H1 (cell line): ENCODE measurements at regions not wholly inside any gene's neighbourhood (a gene's known extent, or its start where the extent isn't known, plus 50 kb on each side); places are given as distances from the start of the nearest gene placed in this dataset.

Source experiments
- CTCF ChIA-PET: fragments of 300-600 bp; sonication (Branson Sonifier 250); formaldehyde crosslinking; loops from one replicate; lab custom pipeline; 2021; ENCODE audit not compliant: partially characterized antibody; lab: Charles Lee
- POLR2A ChIA-PET: fragments of 300-600 bp; sonication (Branson Sonifier 250); formaldehyde crosslinking; loops from one replicate; lab custom pipeline; 2021; ENCODE audit warnings: inconsistent platforms; ENCODE audit not compliant: partially characterized antibody; lab: Charles Lee
- DNase-seq, 2 experiments: peaks; one replicate each; pipeline versions ENCODE4 v3.0.0 to v3.0.0-alpha.2; 2010 to 2022; ENCODE audit warnings: low spot score in 2 of 2, low read depth in 1 of 2, mixed read lengths in 1 of 2
- FAIRE-seq: peaks from 2 replicates; lab custom pipeline; 2011; peaks lifted over from hg19 to GRCh38; lab: Jason Lieb, UNC
- H2AFZ ChIP-seq: 2 replicates; pipeline ENCODE4 v1.8.1; 2012; ENCODE audit warnings: low read length, inconsistent platforms
- H2AK5ac ChIP-seq: 2 replicates; pipeline ENCODE4 v1.6.1; 2013; ENCODE audit warnings: low read depth, low read length
- H2BK120ac ChIP-seq: replicated peaks from 2 replicates; pipeline ENCODE3; 2013; ENCODE audit warnings: low read depth, low read length, inconsistent platforms
- H2BK12ac ChIP-seq: 2 replicates; pipeline ENCODE4 v1.6.1; 2013; ENCODE audit warnings: low read depth, low read length
- H2BK15ac ChIP-seq: 2 replicates; pipeline ENCODE4 v1.6.1; 2013; ENCODE audit warnings: low read length
- H2BK20ac ChIP-seq: 2 replicates; pipeline ENCODE4 v1.6.1; 2013; ENCODE audit warnings: low read length
- H2BK5ac ChIP-seq: 2 replicates; pipeline ENCODE4 v1.6.1; 2013; ENCODE audit warnings: low read depth, low read length
- H3K14ac ChIP-seq: 2 replicates; pipeline ENCODE4 v1.6.1; 2013; ENCODE audit warnings: inconsistent platforms; ENCODE audit not compliant: insufficient read length
- H3K18ac ChIP-seq: 2 replicates; pipeline ENCODE4 v1.6.1; 2013; ENCODE audit warnings: low read length; ENCODE audit errors: extremely low read depth
- H3K23ac ChIP-seq: 2 replicates; pipeline ENCODE4 v1.6.1; 2013; ENCODE audit warnings: inconsistent platforms; ENCODE audit not compliant: insufficient read length
- H3K23me2 ChIP-seq: 2 replicates; pipeline ENCODE4 v1.6.1; 2013; ENCODE audit warnings: low read depth, low read length
- H3K27ac ChIP-seq: 2 replicates; pipeline ENCODE4 v1.6.1; 2011; ENCODE audit warnings: low read depth, low read length, inconsistent platforms
- H3K27me3 ChIP-seq, 4 experiments: replicated peaks in 1 of 4; 1 replicate in 1 of 4; 2 replicates in 3 of 4; pipeline versions ENCODE4 v1.6.1 to v1.8.1; 2011 to 2013; ENCODE audit warnings: low read length in 3 of 4, mild to moderate bottlenecking in 3 of 4, inconsistent platforms in 2 of 4, mixed read lengths in 2 of 4, moderate library complexity in 1 of 4; ENCODE audit not compliant: control insufficient read depth in 3 of 4, insufficient read depth in 3 of 4; ENCODE audit errors: extremely low read depth in 1 of 4
- H3K36me3 ChIP-seq, 4 experiments: 2 replicates each; pipeline versions ENCODE4 v1.6.1 to v1.8.1; 2011 to 2013; ENCODE audit warnings: mild to moderate bottlenecking in 4 of 4, low read length in 3 of 4, moderate library complexity in 2 of 4, control low read depth in 1 of 4, inconsistent platforms in 1 of 4; ENCODE audit not compliant: insufficient read depth in 4 of 4, control insufficient read depth in 2 of 4
- H3K4ac ChIP-seq: replicated peaks from 2 replicates; pipeline ENCODE3; 2013; ENCODE audit warnings: low read length, low read depth, mixed read lengths, inconsistent platforms; ENCODE audit not compliant: insufficient read length
- H3K4me1 ChIP-seq, 4 experiments: replicated peaks in 1 of 4; 1 replicate in 1 of 4; 2 replicates in 3 of 4; pipeline versions ENCODE4 v1.6.1 to v1.8.1; 2011 to 2013; ENCODE audit warnings: low read length in 3 of 4, inconsistent platforms in 2 of 4, mixed read lengths in 1 of 4; ENCODE audit not compliant: insufficient read depth in 4 of 4, control insufficient read depth in 3 of 4
- H3K4me2 ChIP-seq, 2 experiments: 2 replicates each; pipeline versions ENCODE4 v1.6.1 to v1.8.1; 2011 to 2013; ENCODE audit warnings: low read depth in 2 of 2, low read length in 2 of 2, control low read depth in 1 of 2, inconsistent platforms in 1 of 2, mild to moderate bottlenecking in 1 of 2; ENCODE audit not compliant: insufficient read depth in 1 of 2
- H3K4me3 ChIP-seq, 4 experiments: fragments of 200-600, 300-600 bp in 1 of 4; sonication (generic), shearing (Covaris generic), sonication (Bioruptor Twin) in 1 of 4; 2 replicates each; pipeline versions ENCODE4 v1.5.1 to v1.8.1; 2011 to 2016; ENCODE audit warnings: low read length in 4 of 4, low read depth in 3 of 4, control low read depth in 2 of 4, inconsistent platforms in 2 of 4, mild to moderate bottlenecking in 2 of 4, mixed read lengths in 1 of 4, moderate library complexity in 1 of 4; ENCODE audit not compliant: insufficient read depth in 2 of 4; ENCODE audit errors: extremely low read depth in 1 of 4
- H3K56ac ChIP-seq: replicated peaks from 2 replicates; pipeline ENCODE3; 2013; ENCODE audit warnings: low read depth, mild to moderate bottlenecking, mixed read lengths, low read length, inconsistent platforms; ENCODE audit not compliant: insufficient read length
- H3K79me1 ChIP-seq: 2 replicates; pipeline ENCODE4 v1.6.1; 2013; ENCODE audit warnings: low read depth, low read length, control low read depth
- H3K79me2 ChIP-seq, 2 experiments: 2 replicates each; pipeline versions ENCODE4 v1.6.1 to v1.8.1; 2012 to 2013; ENCODE audit warnings: low read length in 2 of 2, mild to moderate bottlenecking in 2 of 2, inconsistent platforms in 1 of 2; ENCODE audit not compliant: insufficient read depth in 2 of 2, control insufficient read depth in 1 of 2
- H3K9ac ChIP-seq, 4 experiments: replicated peaks in 1 of 4; 1 replicate in 1 of 4; 2 replicates in 3 of 4; pipeline versions ENCODE4 v1.6.1 to v1.8.1; 2011 to 2013; ENCODE audit warnings: low read depth in 3 of 4, low read length in 3 of 4, control low read depth in 2 of 4, mild to moderate bottlenecking in 2 of 4, moderate library complexity in 2 of 4, inconsistent platforms in 1 of 4; ENCODE audit errors: extremely low read depth in 1 of 4
- H3K9me3 ChIP-seq, 2 experiments: 2 replicates each; pipeline versions ENCODE4 v1.6.1 to v1.8.1; 2012 to 2013; ENCODE audit warnings: mild to moderate bottlenecking in 2 of 2, moderate library complexity in 2 of 2, control low read depth in 1 of 2, inconsistent platforms in 1 of 2, low read depth in 1 of 2, low read length in 1 of 2, mixed read lengths in 1 of 2; ENCODE audit not compliant: insufficient read depth in 2 of 2
- H4K20me1 ChIP-seq, 2 experiments: replicated peaks in 1 of 2; 2 replicates each; pipeline versions ENCODE3 to v1.8.1; 2011 to 2013; ENCODE audit warnings: inconsistent platforms in 2 of 2, low read length in 2 of 2, mild to moderate bottlenecking in 1 of 2; ENCODE audit not compliant: insufficient read depth in 2 of 2, control insufficient read depth in 1 of 2
- H4K5ac ChIP-seq: 2 replicates; pipeline ENCODE4 v1.6.1; 2013; ENCODE audit warnings: low read length, low read depth, mixed read lengths, inconsistent platforms; ENCODE audit not compliant: insufficient read length
- H4K8ac ChIP-seq: 2 replicates; pipeline ENCODE4 v1.8.0; 2013; ENCODE audit warnings: mild to moderate bottlenecking, moderate library complexity, low read length, inconsistent platforms; ENCODE audit not compliant: insufficient read depth; ENCODE audit errors: extremely low read depth
- H4K91ac ChIP-seq: replicated peaks from 2 replicates; pipeline ENCODE3; 2013; ENCODE audit warnings: low read length, mixed read lengths, inconsistent platforms; ENCODE audit not compliant: insufficient read length
- WGBS, 2 experiments: shearing (Covaris generic) in 1 of 2; methylation state at CpG; one replicate each; pipeline versions ENCODE4 v1.1.6 to v1.1.7; 2013 to 2015; ENCODE audit warnings: low lambda C conversion rate in 2 of 2, mixed read lengths in 2 of 2, inconsistent platforms in 1 of 2, low coverage in 1 of 2, missing lambda C conversion rate in 1 of 2; ENCODE audit not compliant: insufficient replicate concordance in 2 of 2, insufficient coverage in 1 of 2, insufficient read length in 1 of 2; ENCODE audit errors: extremely low coverage in 1 of 2, missing lambda C conversion rate in 1 of 2; 5-methylcytosine and 5-hydroxymethylcytosine counted together
- TF ChIP-seq, protein P1 (sequence below): fragments of 300-600 bp; sonication (generic); IDR thresholded peaks from 2 replicates; pipeline ENCODE4 v1.7.1; 2012; ENCODE audit warnings: low read length, moderate library complexity, mild to moderate bottlenecking, inconsistent platforms; ENCODE audit not compliant: insufficient replicate concordance

DNA sequence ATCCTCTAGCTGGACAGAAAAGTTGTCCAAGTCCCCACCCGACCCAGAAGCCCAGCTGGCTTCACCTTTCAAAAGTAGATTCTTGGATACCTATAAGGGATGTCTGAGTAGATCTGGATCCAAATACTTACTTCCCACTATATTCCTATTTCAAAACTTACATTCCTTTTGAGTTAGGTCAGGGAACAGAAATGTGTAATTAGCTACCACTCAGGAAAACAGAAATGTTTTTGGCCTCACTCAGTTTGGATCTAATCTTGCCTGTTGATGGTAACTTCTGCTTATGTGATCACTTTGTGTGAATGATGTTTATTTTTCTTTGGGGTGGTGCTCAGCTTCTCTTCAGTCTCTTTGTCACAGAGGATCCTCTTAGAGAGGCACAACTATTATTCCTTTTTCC, 814.4 kb upstream of the RGS18 start:
- H2AFZ ChIP-seq = no peak overlapping the region
- TF ChIP-seq, protein P1, sequence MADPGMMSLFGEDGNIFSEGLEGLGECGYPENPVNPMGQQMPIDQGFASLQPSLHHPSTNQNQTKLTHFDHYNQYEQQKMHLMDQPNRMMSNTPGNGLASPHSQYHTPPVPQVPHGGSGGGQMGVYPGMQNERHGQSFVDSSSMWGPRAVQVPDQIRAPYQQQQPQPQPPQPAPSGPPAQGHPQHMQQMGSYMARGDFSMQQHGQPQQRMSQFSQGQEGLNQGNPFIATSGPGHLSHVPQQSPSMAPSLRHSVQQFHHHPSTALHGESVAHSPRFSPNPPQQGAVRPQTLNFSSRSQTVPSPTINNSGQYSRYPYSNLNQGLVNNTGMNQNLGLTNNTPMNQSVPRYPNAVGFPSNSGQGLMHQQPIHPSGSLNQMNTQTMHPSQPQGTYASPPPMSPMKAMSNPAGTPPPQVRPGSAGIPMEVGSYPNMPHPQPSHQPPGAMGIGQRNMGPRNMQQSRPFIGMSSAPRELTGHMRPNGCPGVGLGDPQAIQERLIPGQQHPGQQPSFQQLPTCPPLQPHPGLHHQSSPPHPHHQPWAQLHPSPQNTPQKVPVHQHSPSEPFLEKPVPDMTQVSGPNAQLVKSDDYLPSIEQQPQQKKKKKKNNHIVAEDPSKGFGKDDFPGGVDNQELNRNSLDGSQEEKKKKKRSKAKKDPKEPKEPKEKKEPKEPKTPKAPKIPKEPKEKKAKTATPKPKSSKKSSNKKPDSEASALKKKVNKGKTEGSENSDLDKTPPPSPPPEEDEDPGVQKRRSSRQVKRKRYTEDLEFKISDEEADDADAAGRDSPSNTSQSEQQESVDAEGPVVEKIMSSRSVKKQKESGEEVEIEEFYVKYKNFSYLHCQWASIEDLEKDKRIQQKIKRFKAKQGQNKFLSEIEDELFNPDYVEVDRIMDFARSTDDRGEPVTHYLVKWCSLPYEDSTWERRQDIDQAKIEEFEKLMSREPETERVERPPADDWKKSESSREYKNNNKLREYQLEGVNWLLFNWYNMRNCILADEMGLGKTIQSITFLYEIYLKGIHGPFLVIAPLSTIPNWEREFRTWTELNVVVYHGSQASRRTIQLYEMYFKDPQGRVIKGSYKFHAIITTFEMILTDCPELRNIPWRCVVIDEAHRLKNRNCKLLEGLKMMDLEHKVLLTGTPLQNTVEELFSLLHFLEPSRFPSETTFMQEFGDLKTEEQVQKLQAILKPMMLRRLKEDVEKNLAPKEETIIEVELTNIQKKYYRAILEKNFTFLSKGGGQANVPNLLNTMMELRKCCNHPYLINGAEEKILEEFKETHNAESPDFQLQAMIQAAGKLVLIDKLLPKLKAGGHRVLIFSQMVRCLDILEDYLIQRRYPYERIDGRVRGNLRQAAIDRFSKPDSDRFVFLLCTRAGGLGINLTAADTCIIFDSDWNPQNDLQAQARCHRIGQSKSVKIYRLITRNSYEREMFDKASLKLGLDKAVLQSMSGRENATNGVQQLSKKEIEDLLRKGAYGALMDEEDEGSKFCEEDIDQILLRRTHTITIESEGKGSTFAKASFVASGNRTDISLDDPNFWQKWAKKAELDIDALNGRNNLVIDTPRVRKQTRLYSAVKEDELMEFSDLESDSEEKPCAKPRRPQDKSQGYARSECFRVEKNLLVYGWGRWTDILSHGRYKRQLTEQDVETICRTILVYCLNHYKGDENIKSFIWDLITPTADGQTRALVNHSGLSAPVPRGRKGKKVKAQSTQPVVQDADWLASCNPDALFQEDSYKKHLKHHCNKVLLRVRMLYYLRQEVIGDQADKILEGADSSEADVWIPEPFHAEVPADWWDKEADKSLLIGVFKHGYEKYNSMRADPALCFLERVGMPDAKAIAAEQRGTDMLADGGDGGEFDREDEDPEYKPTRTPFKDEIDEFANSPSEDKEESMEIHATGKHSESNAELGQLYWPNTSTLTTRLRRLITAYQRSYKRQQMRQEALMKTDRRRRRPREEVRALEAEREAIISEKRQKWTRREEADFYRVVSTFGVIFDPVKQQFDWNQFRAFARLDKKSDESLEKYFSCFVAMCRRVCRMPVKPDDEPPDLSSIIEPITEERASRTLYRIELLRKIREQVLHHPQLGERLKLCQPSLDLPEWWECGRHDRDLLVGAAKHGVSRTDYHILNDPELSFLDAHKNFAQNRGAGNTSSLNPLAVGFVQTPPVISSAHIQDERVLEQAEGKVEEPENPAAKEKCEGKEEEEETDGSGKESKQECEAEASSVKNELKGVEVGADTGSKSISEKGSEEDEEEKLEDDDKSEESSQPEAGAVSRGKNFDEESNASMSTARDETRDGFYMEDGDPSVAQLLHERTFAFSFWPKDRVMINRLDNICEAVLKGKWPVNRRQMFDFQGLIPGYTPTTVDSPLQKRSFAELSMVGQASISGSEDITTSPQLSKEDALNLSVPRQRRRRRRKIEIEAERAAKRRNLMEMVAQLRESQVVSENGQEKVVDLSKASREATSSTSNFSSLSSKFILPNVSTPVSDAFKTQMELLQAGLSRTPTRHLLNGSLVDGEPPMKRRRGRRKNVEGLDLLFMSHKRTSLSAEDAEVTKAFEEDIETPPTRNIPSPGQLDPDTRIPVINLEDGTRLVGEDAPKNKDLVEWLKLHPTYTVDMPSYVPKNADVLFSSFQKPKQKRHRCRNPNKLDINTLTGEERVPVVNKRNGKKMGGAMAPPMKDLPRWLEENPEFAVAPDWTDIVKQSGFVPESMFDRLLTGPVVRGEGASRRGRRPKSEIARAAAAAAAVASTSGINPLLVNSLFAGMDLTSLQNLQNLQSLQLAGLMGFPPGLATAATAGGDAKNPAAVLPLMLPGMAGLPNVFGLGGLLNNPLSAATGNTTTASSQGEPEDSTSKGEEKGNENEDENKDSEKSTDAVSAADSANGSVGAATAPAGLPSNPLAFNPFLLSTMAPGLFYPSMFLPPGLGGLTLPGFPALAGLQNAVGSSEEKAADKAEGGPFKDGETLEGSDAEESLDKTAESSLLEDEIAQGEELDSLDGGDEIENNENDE = no peak

More for the DNA sequence above, 814.4 kb upstream of the RGS18 start:
- POLR2A ChIA-PET = no interaction called here
- Histone ChIP-seq H3K9me3 (no peaks in the 10 kb centered on the region), H3K79me2 (no peaks in the 10 kb centered on the region), H2BK120ac (no peak overlapping the region), H3K56ac (no peak overlapping the region), H2BK15ac (no peak overlapping the region), H2BK20ac (no peak overlapping the region), H3K9ac (no peak overlapping the region), H3K23ac (no peak overlapping the region), H3K27ac (no peak overlapping the region), H3K36me3 (no peaks in the 10 kb centered on the region), H3K79me1 (no peaks in the 10 kb centered on the region), H3K4me1 (no peaks in the 10 kb centered on the region), H4K91ac (no peak overlapping the region), H3K4me3 (no peak overlapping the region), H3K4ac (no peak overlapping the region), H4K8ac (no peak overlapping the region), H3K23me2 (no peaks in the 10 kb centered on the region), H4K5ac (no peak overlapping the region), H3K4me2 (no peak overlapping the region), H4K20me1 (no peaks in the 10 kb centered on the region), H2BK5ac (no peak overlapping the region), H3K14ac (no peak overlapping the region), H3K27me3 (no peaks in the 10 kb centered on the region), H2AK5ac (no peak overlapping the region), H3K18ac (no peak overlapping the region), H2BK12ac (no peak overlapping the region)
- 100% methylated on average over 1 of the region's 1 CpG; no CpG with 5 or more reads in 1 of the 2 experiments for WGBS, 2 experiments
- FAIRE-seq (no peak), DNase-seq (no peak)
- CTCF ChIA-PET = interaction anchor here (0.6 to 0.9 kb wide), 2 partner anchors 240 to 391 kb away, joined by 3 read pairs; no protein-coding TSS in a partner anchor
